Stimulated activated CD4-positive, alpha-beta T cell treated with anti-CD3 and anti-CD28 coated beads, Interleukin-1b, Interleukin-23, amount 100 ng/mL, for 24 hours (primary cell): ENCODE measurements at regions not wholly inside any gene's neighbourhood (a gene's known extent, or its start where the extent isn't known, plus 50 kb on each side); places are given as distances from the start of the nearest gene placed in this dataset.

ENCODE experiments used
- DNase-seq, 4 experiments: peaks; one replicate each; pipeline ENCODE4 v3.0.0-alpha.2; 2020; ENCODE audit warnings: low read depth in 4 of 4, low spot score in 1 of 4

GRCh38 chr2:128523457-128523856, 204.8 kb upstream of the HS6ST1 start:
- no peak for DNase-seq

GRCh38 chr2:128524183-128524582, 205.5 kb upstream of the HS6ST1 start:
- no peak for DNase-seq

GRCh38 chr2:128525653-128526052, 207.0 kb upstream of the HS6ST1 start:
- no peak for DNase-seq

GRCh38 chr2:128526455-128526976, 207.8 kb upstream of the HS6ST1 start:
- DNase-seq = no peak

GRCh38 chr2:128528133-128528532, 209.5 kb upstream of the HS6ST1 start:
- DNase-seq = no peak

GRCh38 chr2:128530025-128530573, 211.4 kb upstream of the HS6ST1 start:
- DNase-seq = no peak

- DNase-seq = no peak
Observed at GRCh38 chr2:128531856-128532255, 213.2 kb upstream of the HS6ST1 start.

GRCh38 chr2:128533101-128533500, 214.4 kb upstream of the HS6ST1 start:
- no peak for DNase-seq

- DNase-seq = no peak
Observed at GRCh38 chr2:128534688-128535392, 216.2 kb upstream of the HS6ST1 start.

GRCh38 chr2:128535953-128536352, 217.3 kb upstream of the HS6ST1 start:
- DNase-seq = no peak

- DNase-seq = no peak
Observed at GRCh38 chr2:128536925-128537620, 218.4 kb upstream of the HS6ST1 start.

GRCh38 chr2:128537646-128538045, 219.0 kb upstream of the HS6ST1 start:
- DNase-seq = no peak

GRCh38 chr2:128538396-128538795, 219.7 kb upstream of the HS6ST1 start:
- DNase-seq = no peak

GRCh38 chr2:128540670-128541069, 222.0 kb upstream of the HS6ST1 start:
- no peak for DNase-seq

GRCh38 chr2:128541448-128541847, 222.8 kb upstream of the HS6ST1 start:
- DNase-seq = no peak

GRCh38 chr2:128543036-128543435, 224.4 kb upstream of the HS6ST1 start:
- DNase-seq = no peak

GRCh38 chr2:128543646-128544045, 225.0 kb upstream of the HS6ST1 start:
- no peak for DNase-seq

GRCh38 chr2:128544321-128545037, 225.8 kb upstream of the HS6ST1 start:
- no peak for DNase-seq

- DNase-seq = no peak
Observed at GRCh38 chr2:128545085-128545484, 226.4 kb upstream of the HS6ST1 start.

- no peak for DNase-seq
Observed at GRCh38 chr2:128545829-128546228, 227.2 kb upstream of the HS6ST1 start.

- no peak for DNase-seq
Observed at GRCh38 chr2:128547667-128548066, 229.0 kb upstream of the HS6ST1 start.

GRCh38 chr2:128548461-128548891, 229.8 kb upstream of the HS6ST1 start:
- no peak for DNase-seq
